ENCODE measurements at regions not wholly inside any gene's neighbourhood (a gene's known extent, or its start where the extent isn't known, plus 50 kb on each side); places are given as distances from the start of the nearest gene placed in this dataset.

DNA sequence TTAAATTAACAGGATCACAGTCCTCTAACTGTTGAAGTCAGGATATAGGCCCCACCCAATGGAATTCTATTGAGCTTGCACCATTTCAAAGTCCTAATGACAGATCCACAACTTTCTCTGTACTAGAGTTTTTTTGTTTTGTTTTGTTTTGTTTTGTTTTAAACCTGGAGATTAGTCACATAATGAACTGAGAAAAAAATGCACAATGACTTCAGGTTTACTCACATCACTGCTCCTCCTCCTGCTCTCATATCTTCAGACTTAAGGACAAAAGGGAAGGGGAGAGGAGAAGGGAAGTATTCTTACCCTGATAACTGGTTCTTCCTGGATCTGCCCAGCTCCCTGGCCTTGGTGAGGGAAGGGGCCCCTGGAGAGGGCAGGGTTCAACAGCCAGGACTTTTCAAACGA, 208.2 kb upstream of the EPHA4 start:
- TF ChIP-seq, protein P1, sequence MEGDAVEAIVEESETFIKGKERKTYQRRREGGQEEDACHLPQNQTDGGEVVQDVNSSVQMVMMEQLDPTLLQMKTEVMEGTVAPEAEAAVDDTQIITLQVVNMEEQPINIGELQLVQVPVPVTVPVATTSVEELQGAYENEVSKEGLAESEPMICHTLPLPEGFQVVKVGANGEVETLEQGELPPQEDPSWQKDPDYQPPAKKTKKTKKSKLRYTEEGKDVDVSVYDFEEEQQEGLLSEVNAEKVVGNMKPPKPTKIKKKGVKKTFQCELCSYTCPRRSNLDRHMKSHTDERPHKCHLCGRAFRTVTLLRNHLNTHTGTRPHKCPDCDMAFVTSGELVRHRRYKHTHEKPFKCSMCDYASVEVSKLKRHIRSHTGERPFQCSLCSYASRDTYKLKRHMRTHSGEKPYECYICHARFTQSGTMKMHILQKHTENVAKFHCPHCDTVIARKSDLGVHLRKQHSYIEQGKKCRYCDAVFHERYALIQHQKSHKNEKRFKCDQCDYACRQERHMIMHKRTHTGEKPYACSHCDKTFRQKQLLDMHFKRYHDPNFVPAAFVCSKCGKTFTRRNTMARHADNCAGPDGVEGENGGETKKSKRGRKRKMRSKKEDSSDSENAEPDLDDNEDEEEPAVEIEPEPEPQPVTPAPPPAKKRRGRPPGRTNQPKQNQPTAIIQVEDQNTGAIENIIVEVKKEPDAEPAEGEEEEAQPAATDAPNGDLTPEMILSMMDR (conservative IDR thresholded peaks at IDR 0.05 in 1 of 2, IDR thresholded peaks at IDR 0.05 in 1 of 2; ENCODE audit: extremely low read depth in 1 of 2, insufficient read depth in 1 of 2, low read depth in 1 of 2, low read length in 2 of 2), result no peak
- TF ChIP-seq EZH2 (IDR thresholded peaks at IDR 0.05; ENCODE audit: borderline replicate concordance, low read length), result no peak

Measured in mammary epithelial cell (primary cell).